IMR-90 (cell line): ENCODE measurements at regions not wholly inside any gene's neighbourhood (a gene's known extent, or its start where the extent isn't known, plus 50 kb on each side); places are given as distances from the start of the nearest gene placed in this dataset.

ENCODE experiments used
- ATAC-seq: fragments of 200-7000 bp; cut with Tn5 transposase; 2 replicates; pipeline ENCODE4 v1.9.1; 2020; ENCODE audit warnings: low read depth, mild to moderate bottlenecking, moderate library complexity
- BruUV-seq: library from RNA; stranded (reverse); fragments of 400-500 nt; replicated peaks from 2 replicates; lab custom pipeline; 2021; lab: Mats Ljungman, UMichigan
- CTCF ChIA-PET: fragments of 300-600 bp; formaldehyde crosslinking; extraction: SDS; loops from one replicate; lab custom pipeline; 2021; ENCODE audit warnings: antibody characterized with exemption; lab: Yijun Ruan, JAX
- POLR2A ChIA-PET: fragments of 300-600 bp; sonication (Branson Sonifier 250); formaldehyde crosslinking; loops from one replicate; lab custom pipeline; 2022; ENCODE audit warnings: antibody characterized with exemption; ENCODE audit not compliant: unreplicated experiment; lab: Charles Lee
- DNase-seq: peaks from one replicate; pipeline ENCODE4 v3.0.0; 2013
- H2AFZ ChIP-seq: replicated peaks from 2 replicates; pipeline ENCODE3; 2013; ENCODE audit warnings: low read length, mild to moderate bottlenecking; ENCODE audit not compliant: poor library complexity
- H2AK5ac ChIP-seq: 2 replicates; pipeline ENCODE4 v1.6.1; 2013; ENCODE audit warnings: low read depth, low read length, inconsistent platforms
- H2AK9ac ChIP-seq: replicated peaks from 2 replicates; pipeline ENCODE3; 2013; ENCODE audit warnings: mild to moderate bottlenecking, low read depth, low read length, moderate library complexity; ENCODE audit not compliant: poor library complexity
- H2BK120ac ChIP-seq: 2 replicates; pipeline ENCODE4 v1.6.1; 2013; ENCODE audit warnings: low read depth, low read length, inconsistent platforms
- H2BK15ac ChIP-seq: 3 replicates; pipeline ENCODE4 v1.6.1; 2013; ENCODE audit warnings: low read depth, low read length, inconsistent platforms
- H2BK20ac ChIP-seq: 2 replicates; pipeline ENCODE4 v1.6.1; 2013; ENCODE audit warnings: low read depth, mild to moderate bottlenecking, inconsistent platforms, low read length, moderate library complexity
- H2BK5ac ChIP-seq: 2 replicates; pipeline ENCODE4 v1.6.1; 2013; ENCODE audit warnings: mild to moderate bottlenecking, low read depth, low read length, inconsistent platforms; ENCODE audit not compliant: poor library complexity, severe bottlenecking
- H3K14ac ChIP-seq: replicated peaks from 2 replicates; pipeline ENCODE4 v1.6.1; 2013; ENCODE audit warnings: low read depth, low read length, inconsistent platforms
- H3K18ac ChIP-seq: 2 replicates; pipeline ENCODE4 v1.6.1; 2013; ENCODE audit warnings: low read depth, low read length, control low read depth
- H3K23ac ChIP-seq: 2 replicates; pipeline ENCODE4 v1.6.1; 2013; ENCODE audit warnings: low read depth, low read length, inconsistent platforms
- H3K27ac ChIP-seq: 2 replicates; pipeline ENCODE4 v1.5.1; 2013; ENCODE audit warnings: mild to moderate bottlenecking, control low read depth, low read length; ENCODE audit not compliant: insufficient read depth
- H3K27me3 ChIP-seq: 2 replicates; pipeline ENCODE4 v1.6.1; 2013; ENCODE audit warnings: low read length; ENCODE audit not compliant: control insufficient read depth, insufficient read depth
- H3K36me3 ChIP-seq: 2 replicates; pipeline ENCODE4 v1.6.1; 2013; ENCODE audit warnings: low read length, mixed read lengths; ENCODE audit not compliant: control insufficient read depth, insufficient read depth
- H3K4ac ChIP-seq: 2 replicates; pipeline ENCODE4 v1.6.1; 2013; ENCODE audit warnings: low read depth, low read length, inconsistent platforms
- H3K4me1 ChIP-seq: 2 replicates; pipeline ENCODE4 v1.6.1; 2013; ENCODE audit warnings: low read length, mixed read lengths; ENCODE audit not compliant: control insufficient read depth, insufficient read depth
- H3K4me2 ChIP-seq: 2 replicates; pipeline ENCODE4 v1.6.1; 2013; ENCODE audit warnings: low read depth, mild to moderate bottlenecking, control low read depth, low read length, moderate library complexity
- H3K4me3 ChIP-seq: 2 replicates; pipeline ENCODE4 v1.5.1; 2013; ENCODE audit warnings: low read depth, mild to moderate bottlenecking, control low read depth, low read length, moderate library complexity; ENCODE audit not compliant: insufficient read depth
- H3K56ac ChIP-seq: 2 replicates; pipeline ENCODE4 v1.6.1; 2013; ENCODE audit warnings: low read length, inconsistent platforms; ENCODE audit not compliant: insufficient read depth; ENCODE audit errors: extremely low read depth
- H3K79me1 ChIP-seq, 2 experiments: 2 replicates each; pipeline ENCODE4 v1.6.1; 2013; ENCODE audit warnings: low read length in 2 of 2, inconsistent platforms in 1 of 2, low read depth in 1 of 2
- H3K9ac ChIP-seq: 2 replicates; pipeline ENCODE4 v1.6.1; 2013; ENCODE audit warnings: low read depth, low read length, control low read depth
- H3K9me1 ChIP-seq: 2 replicates; pipeline ENCODE4 v1.6.1; 2013; ENCODE audit warnings: low read length, inconsistent platforms; ENCODE audit not compliant: insufficient read depth
- H3K9me3 ChIP-seq: 2 replicates; pipeline ENCODE4 v1.6.1; 2013; ENCODE audit warnings: low read length; ENCODE audit not compliant: control insufficient read depth, insufficient read depth
- H4K20me1 ChIP-seq: 2 replicates; pipeline ENCODE4 v1.6.1; 2013; ENCODE audit warnings: low read length, inconsistent platforms; ENCODE audit not compliant: insufficient read depth
- H4K5ac ChIP-seq: 2 replicates; pipeline ENCODE4 v1.6.1; 2013; ENCODE audit warnings: mild to moderate bottlenecking, low read depth, low read length, control low read depth
- H4K8ac ChIP-seq, 2 experiments: 2 replicates each; pipeline ENCODE4 v1.6.1; 2013; ENCODE audit warnings: low read depth in 2 of 2, low read length in 2 of 2, control low read depth in 1 of 2, inconsistent platforms in 1 of 2
- H4K91ac ChIP-seq: 2 replicates; pipeline ENCODE4 v1.6.1; 2013; ENCODE audit warnings: low read depth, low read length, inconsistent platforms; ENCODE audit not compliant: insufficient read depth
- BHLHE40 ChIP-seq: fragments of 150-350 bp; IDR thresholded peaks from 2 replicates; pipeline ENCODE4 v1.6.1; 2016; ENCODE audit warnings: mild to moderate bottlenecking, low read depth, low read length
- CEBPB ChIP-seq: IDR thresholded peaks from 2 replicates; pipeline ENCODE4 v1.6.1; 2012; ENCODE audit warnings: low read depth, low read length, improper control_type of control experiment
- CHD1 ChIP-seq: IDR thresholded peaks from 2 replicates; pipeline ENCODE4 v1.6.1; 2012; ENCODE audit warnings: low read depth, low read length, improper control_type of control experiment
- FOS ChIP-seq: fragments of 150-350 bp; IDR thresholded peaks from 2 replicates; pipeline ENCODE4 v1.6.1; 2016; ENCODE audit warnings: low read depth, low read length
- MAFK ChIP-seq: IDR thresholded peaks from 2 replicates; pipeline ENCODE4 v1.6.1; 2012; ENCODE audit warnings: low read depth, low read length, improper control_type of control experiment
- MAZ ChIP-seq: IDR thresholded peaks from 2 replicates; pipeline ENCODE4 v1.6.1; 2012; ENCODE audit warnings: low read depth, mild to moderate bottlenecking, low read length, improper control_type of control experiment, moderate library complexity, borderline replicate concordance
- MXI1 ChIP-seq: IDR thresholded peaks from 2 replicates; pipeline ENCODE4 v1.6.1; 2012; ENCODE audit warnings: low read depth, mild to moderate bottlenecking, low read length, moderate library complexity, borderline replicate concordance
- NFE2L2 ChIP-seq: fragments of 150-350 bp; IDR thresholded peaks from 2 replicates; pipeline ENCODE4 v1.6.1; 2016; ENCODE audit warnings: low read depth, mild to moderate bottlenecking, low read length
- POLR2A ChIP-seq: IDR thresholded peaks from 2 replicates; pipeline ENCODE4 v1.6.1; 2012; ENCODE audit warnings: mild to moderate bottlenecking, low read depth, low read length
- RAD21 ChIP-seq: IDR thresholded peaks from 2 replicates; pipeline ENCODE4 v1.6.1; 2012; ENCODE audit warnings: low read length, improper control_type of control experiment
- RCOR1 ChIP-seq: IDR thresholded peaks from 2 replicates; pipeline ENCODE4 v1.6.1; 2012; ENCODE audit warnings: mild to moderate bottlenecking, low read length, improper control_type of control experiment; ENCODE audit not compliant: insufficient replicate concordance
- RFX5 ChIP-seq: IDR thresholded peaks from 2 replicates; pipeline ENCODE4 v1.8.0; 2012; ENCODE audit warnings: low read depth, mild to moderate bottlenecking, low read length, moderate library complexity
- SMC3 ChIP-seq: fragments of 150-350 bp; IDR thresholded peaks from 2 replicates; pipeline ENCODE4 v1.6.1; 2016; ENCODE audit warnings: low read depth, mild to moderate bottlenecking, antibody characterized with exemption, low read length, moderate library complexity
- dilution Hi-C: fragments of 300-500 bp; cut with HindIII; formaldehyde crosslinking; loops from one replicate; pipeline ENCODE4 v1.14.3; 2018; ENCODE audit warnings: low sequenced_read_pairs; ENCODE audit not compliant: unreplicated experiment
- in situ Hi-C: fragments of 300-500 bp; cut with MboI; formaldehyde crosslinking; loops from 3 replicates; pipeline ENCODE4 v1.14.3; 2019; ENCODE audit warnings: low sequenced_read_pairs, inconsistent platforms, mixed read lengths
- intact Hi-C: fragments of 100-400 bp; cut with micrococcal nuclease; formaldehyde crosslinking; loops from 2 replicates; pipeline ENCODE4 v1.10.0; 2022
- TF ChIP-seq, protein P1 (sequence below): fragments of 150-350 bp; IDR thresholded peaks from 2 replicates; pipeline ENCODE4 v1.6.1; 2017; ENCODE audit warnings: mild to moderate bottlenecking, antibody characterized with exemption, low read length, low read depth
- TF ChIP-seq, protein P2 (sequence below): fragments of 150-350 bp; IDR thresholded peaks from 2 replicates; pipeline ENCODE4 v1.6.1; 2016; ENCODE audit warnings: low read depth, mild to moderate bottlenecking, low read length, moderate library complexity, borderline replicate concordance
- TF ChIP-seq, protein P3 (sequence below): conservative IDR thresholded peaks from 2 replicates; pipeline ENCODE4 v1.5.1; 2012; ENCODE audit warnings: mild to moderate bottlenecking, low read depth, low read length, improper control_type of control experiment

DNA sequence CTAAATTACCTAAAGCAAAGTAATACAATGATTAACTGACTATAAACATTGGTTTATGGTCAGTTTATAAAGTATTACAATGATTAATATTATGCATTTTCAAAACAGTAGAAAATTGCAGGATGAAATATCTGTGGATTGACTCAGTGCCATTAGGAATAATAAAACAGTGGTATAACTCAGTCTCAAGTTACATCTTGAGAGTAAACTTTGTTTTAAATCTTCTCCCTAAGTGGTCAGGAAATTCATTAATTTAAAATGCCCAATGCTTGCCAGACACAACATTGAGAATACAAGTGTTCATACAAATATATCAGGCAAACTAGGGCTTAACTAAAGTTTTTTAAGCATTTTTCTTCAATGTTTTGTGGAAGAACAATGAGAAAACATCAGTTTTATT is 257.8 kb downstream of the ETV1 start:
- H4K91ac ChIP-seq, result no peak overlapping the region
- ATAC-seq (peak; percentile 76), DNase-seq (peak; percentile 44)
- ChIA-PET CTCF (no interaction called here), POLR2A (no interaction called here)
- no peak overlapping the region for H2AK9ac ChIP-seq
- H4K20me1 ChIP-seq, result no peaks in the 10 kb centered on the region
- no peaks in the 10 kb centered on the region for H3K9me1 ChIP-seq
- intact Hi-C loops (no loop called here), dilution Hi-C loops (no loop called here), in situ Hi-C loops (loop anchor here (25.0 kb wide), 1 partner anchor 444 kb away; no protein-coding TSS in a partner anchor)
- H2BK20ac ChIP-seq, result no peak overlapping the region
- no peak overlapping the region for H2BK5ac ChIP-seq
- H3K79me1 ChIP-seq, result no peaks in the 10 kb centered on the region
- no peak overlapping the region for H2BK15ac ChIP-seq
- H3K4ac ChIP-seq, result no peak overlapping the region
- no peaks in the 10 kb centered on the region for H3K27me3 ChIP-seq
- H3K56ac ChIP-seq, result no peak overlapping the region
- TF ChIP-seq, protein P1, sequence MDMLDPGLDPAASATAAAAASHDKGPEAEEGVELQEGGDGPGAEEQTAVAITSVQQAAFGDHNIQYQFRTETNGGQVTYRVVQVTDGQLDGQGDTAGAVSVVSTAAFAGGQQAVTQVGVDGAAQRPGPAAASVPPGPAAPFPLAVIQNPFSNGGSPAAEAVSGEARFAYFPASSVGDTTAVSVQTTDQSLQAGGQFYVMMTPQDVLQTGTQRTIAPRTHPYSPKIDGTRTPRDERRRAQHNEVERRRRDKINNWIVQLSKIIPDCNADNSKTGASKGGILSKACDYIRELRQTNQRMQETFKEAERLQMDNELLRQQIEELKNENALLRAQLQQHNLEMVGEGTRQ, result no peak
- TF ChIP-seq, protein P2, sequence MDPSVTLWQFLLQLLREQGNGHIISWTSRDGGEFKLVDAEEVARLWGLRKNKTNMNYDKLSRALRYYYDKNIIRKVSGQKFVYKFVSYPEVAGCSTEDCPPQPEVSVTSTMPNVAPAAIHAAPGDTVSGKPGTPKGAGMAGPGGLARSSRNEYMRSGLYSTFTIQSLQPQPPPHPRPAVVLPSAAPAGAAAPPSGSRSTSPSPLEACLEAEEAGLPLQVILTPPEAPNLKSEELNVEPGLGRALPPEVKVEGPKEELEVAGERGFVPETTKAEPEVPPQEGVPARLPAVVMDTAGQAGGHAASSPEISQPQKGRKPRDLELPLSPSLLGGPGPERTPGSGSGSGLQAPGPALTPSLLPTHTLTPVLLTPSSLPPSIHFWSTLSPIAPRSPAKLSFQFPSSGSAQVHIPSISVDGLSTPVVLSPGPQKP, result no peak
- no peak for TF ChIP-seq CHD1
- TF ChIP-seq MAZ, result no peak
- TF ChIP-seq CEBPB, result no peak
- no peak for TF ChIP-seq RFX5
- TF ChIP-seq SMC3, result no peak
- TF ChIP-seq POLR2A, result no peak
- TF ChIP-seq RAD21, result no peak
- TF ChIP-seq MAFK, result no peak
- no peak for TF ChIP-seq MXI1
- TF ChIP-seq, protein P3, sequence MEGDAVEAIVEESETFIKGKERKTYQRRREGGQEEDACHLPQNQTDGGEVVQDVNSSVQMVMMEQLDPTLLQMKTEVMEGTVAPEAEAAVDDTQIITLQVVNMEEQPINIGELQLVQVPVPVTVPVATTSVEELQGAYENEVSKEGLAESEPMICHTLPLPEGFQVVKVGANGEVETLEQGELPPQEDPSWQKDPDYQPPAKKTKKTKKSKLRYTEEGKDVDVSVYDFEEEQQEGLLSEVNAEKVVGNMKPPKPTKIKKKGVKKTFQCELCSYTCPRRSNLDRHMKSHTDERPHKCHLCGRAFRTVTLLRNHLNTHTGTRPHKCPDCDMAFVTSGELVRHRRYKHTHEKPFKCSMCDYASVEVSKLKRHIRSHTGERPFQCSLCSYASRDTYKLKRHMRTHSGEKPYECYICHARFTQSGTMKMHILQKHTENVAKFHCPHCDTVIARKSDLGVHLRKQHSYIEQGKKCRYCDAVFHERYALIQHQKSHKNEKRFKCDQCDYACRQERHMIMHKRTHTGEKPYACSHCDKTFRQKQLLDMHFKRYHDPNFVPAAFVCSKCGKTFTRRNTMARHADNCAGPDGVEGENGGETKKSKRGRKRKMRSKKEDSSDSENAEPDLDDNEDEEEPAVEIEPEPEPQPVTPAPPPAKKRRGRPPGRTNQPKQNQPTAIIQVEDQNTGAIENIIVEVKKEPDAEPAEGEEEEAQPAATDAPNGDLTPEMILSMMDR, result no peak
- TF ChIP-seq FOS, result no peak
- TF ChIP-seq BHLHE40, result no peak
- TF ChIP-seq NFE2L2, result no peak
- no peak for TF ChIP-seq RCOR1
- no peak overlapping the region for H3K14ac ChIP-seq
- no peak overlapping the region for H4K8ac ChIP-seq
- H3K4me3 ChIP-seq, result no peak overlapping the region
- no TSS peak for BruUV-seq
- H3K9me3 ChIP-seq, result 0 out of 2 replicates have a peak, but pooled peaks cover 1% of the 10 kb centered on the region
- H3K4me1 ChIP-seq, result no peaks in the 10 kb centered on the region
- no peaks in the 10 kb centered on the region for H3K36me3 ChIP-seq
- no peak overlapping the region for H3K4me2 ChIP-seq
- H3K18ac ChIP-seq, result no peak overlapping the region
- H4K5ac ChIP-seq, result no peak overlapping the region
- no peak overlapping the region for H2BK120ac ChIP-seq
- H3K23ac ChIP-seq, result no peak overlapping the region
- H3K27ac ChIP-seq, result no peak overlapping the region
- no peak overlapping the region for H2AFZ ChIP-seq
- no peak overlapping the region for H3K9ac ChIP-seq
- H2AK5ac ChIP-seq, result no peak overlapping the region
